H1 (cell line): ENCODE measurements at regions not wholly inside any gene's neighbourhood (a gene's known extent, or its start where the extent isn't known, plus 50 kb on each side); places are given as distances from the start of the nearest gene placed in this dataset.

ENCODE experiments used
- ASH2L ChIP-seq: fragments of 200-600, 300-600 bp; sonication (generic); IDR thresholded peaks from one replicate; pipeline ENCODE4 v1.7.1; 2017; ENCODE audit warnings: low read length
- ATF2 ChIP-seq: IDR thresholded peaks from 2 replicates; pipeline ENCODE4 v1.6.1; 2012; ENCODE audit warnings: low read length, inconsistent platforms
- ATF3 ChIP-seq: IDR thresholded peaks from 2 replicates; pipeline ENCODE4 v1.6.1; 2011; ENCODE audit warnings: low read depth, mild to moderate bottlenecking, low read length; ENCODE audit not compliant: insufficient read depth
- CHD7 ChIP-seq: fragments of 300-600 bp; sonication (generic); IDR thresholded peaks from 2 replicates; pipeline ENCODE4 v1.7.1; 2012; ENCODE audit warnings: low read length, moderate library complexity, mild to moderate bottlenecking, inconsistent platforms; ENCODE audit not compliant: insufficient replicate concordance
- EGR1 ChIP-seq: IDR thresholded peaks from 2 replicates; pipeline ENCODE4 v1.6.1; 2011; ENCODE audit warnings: low read depth, low read length, borderline replicate concordance
- POLR2A ChIP-seq, 2 experiments: IDR thresholded peaks; 1 replicate in 1 of 2; 2 replicates in 1 of 2; pipeline ENCODE4 v1.6.1; 2011; ENCODE audit warnings: low read depth in 2 of 2, low read length in 2 of 2, mild to moderate bottlenecking in 2 of 2; ENCODE audit errors: control extremely low read depth in 1 of 2
- POLR2AphosphoS5 ChIP-seq: IDR thresholded peaks from 2 replicates; pipeline ENCODE4 v1.6.1; 2011; ENCODE audit warnings: low read depth, low read length
- SAP30 ChIP-seq: fragments of 300-600 bp; sonication (generic); IDR thresholded peaks from 2 replicates; pipeline ENCODE4 v1.7.1; 2012; ENCODE audit warnings: low read length, moderate library complexity, mild to moderate bottlenecking, inconsistent platforms; ENCODE audit not compliant: insufficient read depth, insufficient replicate concordance
- SP2 ChIP-seq: IDR thresholded peaks from 2 replicates; pipeline ENCODE4 v1.6.1; 2012; ENCODE audit warnings: mild to moderate bottlenecking, low read length, inconsistent platforms
- SP4 ChIP-seq: IDR thresholded peaks from 2 replicates; pipeline ENCODE4 v1.6.1; 2012; ENCODE audit warnings: low read length, inconsistent platforms
- TAF1 ChIP-seq: IDR thresholded peaks from 2 replicates; pipeline ENCODE4 v1.6.1; 2011; ENCODE audit warnings: mild to moderate bottlenecking, low read depth, low read length

- no peak for TF ChIP-seq CHD7
- no peak for TF ChIP-seq POLR2AphosphoS5
- no peak for TF ChIP-seq SP2
- TF ChIP-seq SAP30 = no peak
- TF ChIP-seq ATF2 = no peak
- no peak for TF ChIP-seq POLR2A (IDR thresholded peaks at IDR 0.05; ENCODE audit: control extremely low read depth in 1 of 2, low read depth in 2 of 2, low read length in 2 of 2)
- no peak for TF ChIP-seq TAF1
- TF ChIP-seq SP4 = no peak
- no peak for TF ChIP-seq ATF3
- TF ChIP-seq ASH2L = no peak
- TF ChIP-seq EGR1 = no peak
Measured at GRCh38 chr2:198242093-198242492, 437.7 kb downstream of the PLCL1 start (continued).
